Psoas muscle (tissue), 7 donors: ENCODE measurements at regions not wholly inside any gene's neighbourhood (a gene's known extent, or its start where the extent isn't known, plus 50 kb on each side); places are given as distances from the start of the nearest gene placed in this dataset.

Experiments
- ATAC-seq, 4 donors: fragments of 200-7000 bp; cut with Tn5 transposase; one replicate each; pipeline ENCODE4 v1.9.1; 2020; ENCODE audit warnings: moderate library complexity in 3 of 4, mild to moderate bottlenecking in 2 of 4
- DNase-seq, 2 donors: peaks; one replicate each; pipeline ENCODE4 v3.0.0-alpha.2; 2020
- H3K27ac ChIP-seq: fragments of 200-600 bp; one replicate; pipeline ENCODE4 v1.8.0; 2022
- H3K27me3 ChIP-seq, 3 donors: fragments of 200-600 bp in 1 of 3; one replicate each; pipeline versions ENCODE4 v1.6.1 to v1.8.0; 2013 to 2022; ENCODE audit warnings: low read length in 2 of 3, mild to moderate bottlenecking in 2 of 3, moderate library complexity in 1 of 3; ENCODE audit not compliant: insufficient read depth in 3 of 3
- H3K36me3 ChIP-seq, 2 donors: fragments of 200-600 bp in 1 of 2; one replicate each; pipeline versions ENCODE4 v1.6.1 to v1.8.0; 2013 to 2022; ENCODE audit warnings: low read depth in 1 of 2, mild to moderate bottlenecking in 1 of 2, moderate library complexity in 1 of 2; ENCODE audit not compliant: insufficient read depth in 1 of 2
- H3K4me1 ChIP-seq: fragments of 200-600 bp; one replicate; pipeline ENCODE4 v1.8.0; 2022
- H3K4me3 ChIP-seq: fragments of 200-600 bp; one replicate; pipeline ENCODE4 v1.8.0; 2022; ENCODE audit warnings: mild to moderate bottlenecking
- H3K9me3 ChIP-seq: fragments of 200-600 bp; one replicate; pipeline ENCODE4 v1.8.0; 2022
- CTCF ChIP-seq: fragments of 200-600 bp; IDR thresholded peaks from one replicate; pipeline ENCODE4 v1.8.0; 2022; ENCODE audit warnings: antibody characterized with exemption
- WGBS, 3 donors: extraction: QIAGEN DNeasy Blood & Tissue Kit; methylation state at CpG; one replicate each; pipeline versions ENCODE4 v1.1.6 to v1.1.7; 2013; 5-methylcytosine and 5-hydroxymethylcytosine counted together
- intact Hi-C, 2 donors: fragments of 100-400 bp; cut with DNase I; formaldehyde crosslinking; loops; one replicate each; pipeline versions ENCODE4 v1.11.0 to v1.14.2; 2022
- donor health status: healthy with polysubstance abuse.
- donor health status: DM: no; HTN: no; CAD: no; lungs with moderate emphysema.
- donor health status: Bipolar disorder and iron deficiency.
- donor health status: healthy.
- donor health status: DM: yes; HTN: yes; CAD: no.
- donor health status: DM: no; HTN: no; CAD: no.
- donor health status: DM: yes; HTN: yes; CAD: no.

GRCh38 chr5:5968981-5969380 lies 409.4 kb downstream of the MED10 start:
- H3K4me3 ChIP-seq = no peak overlapping the region
- no peak overlapping the region for H3K27ac ChIP-seq
- no peaks in the 10 kb centered on the region for H3K9me3 ChIP-seq
- H3K27me3 ChIP-seq = no peaks in the 10 kb centered on the region
- H3K4me1 ChIP-seq = no peaks in the 10 kb centered on the region
- intact Hi-C loops = no loop called here
- H3K36me3 ChIP-seq = no peaks in the 10 kb centered on the region
- TF ChIP-seq CTCF = no peak
- DNase-seq (no peak), ATAC-seq (no peak)
- WGBS, 3 donors = 76 to 84% (median 83%) methylated on average over 4 of the region's 4 CpGs

GRCh38 chr5:5967944-5968343 lies 410.4 kb downstream of the MED10 start:
- H3K27ac ChIP-seq = no peak overlapping the region
- 66 to 77% (median 73%) methylated on average over 3 of the region's 3 CpGs for WGBS, 3 donors

GRCh38 chr5:5967373-5967772 lies 411.0 kb downstream of the MED10 start:
- DNase-seq (no peak), ATAC-seq (no peak)
- no peaks in the 10 kb centered on the region for H3K36me3 ChIP-seq
- no peak overlapping the region for H3K4me3 ChIP-seq
- no peaks in the 10 kb centered on the region for H3K9me3 ChIP-seq
- TF ChIP-seq CTCF = no peak
- 83 to 86% (median 86%) methylated on average over 6 of the region's 6 CpGs for WGBS, 3 donors
- H3K27me3 ChIP-seq = no peaks in the 10 kb centered on the region
- no peak overlapping the region for H3K27ac ChIP-seq
- intact Hi-C loops = no loop called here
- H3K4me1 ChIP-seq = no peaks in the 10 kb centered on the region

More at GRCh38 chr5:5967944-5968343, 410.4 kb downstream of the MED10 start:
- Histone ChIP-seq H3K4me3 (no peak overlapping the region), H3K27me3 (no peaks in the 10 kb centered on the region), H3K36me3 (no peaks in the 10 kb centered on the region), H3K9me3 (no peaks in the 10 kb centered on the region), H3K4me1 (no peaks in the 10 kb centered on the region)
- ATAC-seq (no peak), DNase-seq (no peak)
- intact Hi-C loops = no loop called here
- TF ChIP-seq CTCF = no peak

GRCh38 chr5:5965132-5965531 lies 413.2 kb downstream of the MED10 start:
- 61 to 69% (median 65%) methylated on average over 5 of the region's 5 CpGs for WGBS, 3 donors
- no peaks in the 10 kb centered on the region for H3K9me3 ChIP-seq
- no peaks in the 10 kb centered on the region for H3K36me3 ChIP-seq
- H3K4me3 ChIP-seq = no peak overlapping the region
- TF ChIP-seq CTCF = no peak
- H3K4me1 ChIP-seq = no peaks in the 10 kb centered on the region
- no peak for DNase-seq
- no peaks in the 10 kb centered on the region for H3K27me3 ChIP-seq
- no peak overlapping the region for H3K27ac ChIP-seq
- intact Hi-C loops = no loop called here
- no peak for ATAC-seq

GRCh38 chr5:5964347-5964746 lies 414.0 kb downstream of the MED10 start:
- no peaks in the 10 kb centered on the region for H3K36me3 ChIP-seq
- intact Hi-C loops = no loop called here
- no peaks in the 10 kb centered on the region for H3K27me3 ChIP-seq
- 84 to 91% (median 85%) methylated on average over 4 of the region's 4 CpGs for WGBS, 3 donors
- DNase-seq (no peak), ATAC-seq (no peak)
- no peaks in the 10 kb centered on the region for H3K9me3 ChIP-seq
- H3K4me1 ChIP-seq = no peaks in the 10 kb centered on the region
- no peak overlapping the region for H3K4me3 ChIP-seq
- H3K27ac ChIP-seq = no peak overlapping the region
- no peak for TF ChIP-seq CTCF
